GM23338 (cell line): ENCODE measurements at regions not wholly inside any gene's neighbourhood (a gene's known extent, or its start where the extent isn't known, plus 50 kb on each side); places are given as distances from the start of the nearest gene placed in this dataset.

ENCODE experiments used
- ATAC-seq: fragments of 200-7000 bp; cut with Tn5 transposase; 3 replicates; pipeline ENCODE4 v1.9.1; 2020
- DNase-seq: peaks from one replicate; pipeline ENCODE4 v3.0.0-alpha.2; 2015; ENCODE audit warnings: low spot score
- H2AFZ ChIP-seq: fragments of 200-600 bp; sonication (generic); 2 replicates; pipeline ENCODE4 v1.8.0; 2016; ENCODE audit warnings: antibody characterized with exemption, mild to moderate bottlenecking, moderate library complexity
- H3F3A ChIP-seq: fragments of 200-600 bp; sonication (generic); replicated peaks from 2 replicates; pipeline ENCODE4 v1.8.0; 2017; ENCODE audit warnings: antibody characterized with exemption, mixed run types, low read depth
- H3K27ac ChIP-seq: fragments of 200-600 bp; sonication (generic); 2 replicates; pipeline ENCODE4 v1.6.1; 2016; ENCODE audit warnings: low read depth
- H3K27me3 ChIP-seq: fragments of 200-600 bp; sonication (generic); 2 replicates; pipeline ENCODE4 v1.8.0; 2016; ENCODE audit warnings: mild to moderate bottlenecking, mixed run types, moderate library complexity; ENCODE audit not compliant: insufficient read depth
- H3K36me3 ChIP-seq: fragments of 200-600 bp; sonication (generic); 2 replicates; pipeline ENCODE4 v1.8.0; 2016; ENCODE audit warnings: mild to moderate bottlenecking; ENCODE audit not compliant: insufficient read depth
- H3K4me1 ChIP-seq: fragments of 200-600 bp; sonication (generic); 2 replicates; pipeline ENCODE4 v1.8.0; 2016; ENCODE audit warnings: mild to moderate bottlenecking, moderate library complexity; ENCODE audit not compliant: insufficient read depth
- H3K4me2 ChIP-seq: fragments of 200-600 bp; sonication (generic); 2 replicates; pipeline ENCODE4 v1.7.1; 2017; ENCODE audit warnings: mixed run types
- H3K4me3 ChIP-seq: fragments of 200-600 bp; sonication (generic); 2 replicates; pipeline ENCODE4 v1.6.1; 2016; ENCODE audit warnings: mixed run types
- H3K79me2 ChIP-seq: fragments of 200-600 bp; sonication (generic); replicated peaks from 2 replicates; pipeline ENCODE4 v1.8.0; 2017; ENCODE audit warnings: mild to moderate bottlenecking; ENCODE audit not compliant: insufficient read depth
- H3K9me2 ChIP-seq: fragments of 200-600 bp; sonication (generic); 2 replicates; pipeline ENCODE4 v1.8.0; 2017; ENCODE audit not compliant: insufficient read depth
- H4K20me1 ChIP-seq: fragments of 200-600 bp; sonication (generic); replicated peaks from 2 replicates; pipeline ENCODE4 v1.8.0; 2017; ENCODE audit warnings: mild to moderate bottlenecking; ENCODE audit not compliant: insufficient read depth
- H3K27ac Mint-ChIP-seq: 2 replicates; pipeline ENCODE4 v1.8.0; 2020; ENCODE audit warnings: inconsistent platforms, mild to moderate bottlenecking, moderate library complexity, mixed read lengths
- H3K27me3 Mint-ChIP-seq: 3 replicates; pipeline ENCODE4 v1.8.0; 2022; ENCODE audit warnings: low read depth, mild to moderate bottlenecking, moderate library complexity, mixed read lengths, inconsistent platforms; ENCODE audit not compliant: insufficient read depth, poor library complexity
- H3K36me3 Mint-ChIP-seq: 3 replicates; pipeline ENCODE4 v1.8.0; 2021; ENCODE audit warnings: low read depth, mild to moderate bottlenecking, inconsistent platforms, moderate library complexity, mixed read lengths
- H3K4me1 Mint-ChIP-seq: 3 replicates; pipeline ENCODE4 v1.8.0; 2020; ENCODE audit warnings: mild to moderate bottlenecking, inconsistent platforms, mixed read lengths
- H3K4me3 Mint-ChIP-seq: 3 replicates; pipeline ENCODE4 v1.8.0; 2021; ENCODE audit warnings: moderate library complexity, mild to moderate bottlenecking, inconsistent platforms, mixed read lengths
- H3K9me3 Mint-ChIP-seq: 3 replicates; pipeline ENCODE4 v1.8.0; 2020; ENCODE audit warnings: moderate library complexity, mild to moderate bottlenecking, inconsistent platforms, mixed read lengths
- CTCF ChIP-seq, 2 experiments: fragments of 200-600 bp in 1 of 2; sonication (generic) in 1 of 2; conservative IDR thresholded peaks; 2 replicates each; pipeline versions ENCODE4 v1.5.1 to v1.6.1; 2016 to 2017; ENCODE audit warnings: antibody characterized with exemption in 2 of 2, low read depth in 2 of 2, mild to moderate bottlenecking in 2 of 2, moderate library complexity in 1 of 2
- ETS1 ChIP-seq: IDR thresholded peaks from 2 replicates; pipeline ENCODE4 v1.6.1; 2016; ENCODE audit warnings: antibody characterized with exemption
- EZH2 ChIP-seq: fragments of 200-600 bp; sonication (generic); IDR thresholded peaks from one replicate; pipeline ENCODE4 v1.8.0; 2017; ENCODE audit warnings: antibody characterized with exemption, mild to moderate bottlenecking, low read depth; ENCODE audit not compliant: unreplicated experiment
- EZH2phosphoT487 ChIP-seq: fragments of 200-600 bp; sonication (generic); IDR thresholded peaks from one replicate; pipeline ENCODE4 v1.8.1; 2018; ENCODE audit warnings: antibody characterized with exemption; ENCODE audit not compliant: unreplicated experiment
- JUNB ChIP-seq: IDR thresholded peaks from one replicate; pipeline ENCODE4 v1.6.1; 2016; ENCODE audit warnings: antibody characterized with exemption; ENCODE audit not compliant: unreplicated experiment
- NANOG ChIP-seq: IDR thresholded peaks from 2 replicates; pipeline ENCODE4 v1.6.1; 2016; ENCODE audit warnings: antibody characterized with exemption, borderline replicate concordance
- POLR2AphosphoS5 ChIP-seq: IDR thresholded peaks from 2 replicates; pipeline ENCODE4 v1.6.1; 2016; ENCODE audit warnings: antibody characterized with exemption, low read depth
- STAT1 ChIP-seq: IDR thresholded peaks from one replicate; pipeline ENCODE4 v1.6.1; 2016; ENCODE audit warnings: antibody characterized with exemption; ENCODE audit not compliant: unreplicated experiment
- ZNF114 ChIP-seq: fragments of 250-450 bp; sonication (Bioruptor Pico); IDR thresholded peaks from 2 replicates; pipeline ENCODE4 v1.5.0; 2020; ENCODE audit warnings: mild to moderate bottlenecking, moderate library complexity
- ZNF331 ChIP-seq: fragments of 250-450 bp; sonication (Bioruptor Pico); IDR thresholded peaks from 2 replicates; pipeline ENCODE4 v1.5.0; 2020; ENCODE audit warnings: low read depth, mild to moderate bottlenecking, moderate library complexity
- ZNF462 ChIP-seq: fragments of 250-450 bp; sonication (Bioruptor Pico); IDR thresholded peaks from 2 replicates; pipeline ENCODE4 v1.5.0; 2020; ENCODE audit warnings: mild to moderate bottlenecking, moderate library complexity

- Histone ChIP-seq H3K79me2 (no peaks in the 10 kb centered on the region), H3K4me2 (no peak overlapping the region), H3F3A (no peaks in the 10 kb centered on the region), H3K4me1 (no peaks in the 10 kb centered on the region; the same call in 1 of the 2 replicates), H3K27me3 (no peaks in the 10 kb centered on the region), H4K20me1 (no peaks in the 10 kb centered on the region), H3K36me3 (no peaks in the 10 kb centered on the region), H3K27ac (no peak overlapping the region; the same call in 1 of the 2 replicates), H3K4me3 (no peak overlapping the region), H3K9me2 (no peaks in the 10 kb centered on the region), H2AFZ (no peak overlapping the region)
- Mint-ChIP-seq H3K4me3 (no peak overlapping the region), H3K36me3 (no peaks in the 10 kb centered on the region), H3K27ac (peak overlapping the region; percentile 8; the same call in 1 of the 2 replicates), H3K9me3 (no peaks in the 10 kb centered on the region), H3K27me3 (peaks cover 4% of the 10 kb centered on the region), H3K4me1 (peaks cover 22% of the 10 kb centered on the region; the same call in 2 of the 3 replicates)
- DNase-seq, result no peak
- TF ChIP-seq ZNF331 (CRISPR knock-in tag) (no peak), JUNB (no peak), ETS1 (no peak), NANOG (no peak), EZH2phosphoT487 (no peak), STAT1 (no peak), CTCF (conservative IDR thresholded peaks at IDR 0.05; ENCODE audit: low read depth in 2 of 2) (no peak), EZH2 (no peak), ZNF462 (CRISPR knock-in tag) (no peak), POLR2AphosphoS5 (no peak), ZNF114 (no peak)
- ATAC-seq, result no peak; the same call in 2 of the 3 replicates
Observed at GRCh38 chr5:124596595-124597421, 149.6 kb downstream of the ZNF608 start.
